OCI-LY1 (cell line): ENCODE measurements at regions not wholly inside any gene's neighbourhood (a gene's known extent, or its start where the extent isn't known, plus 50 kb on each side); places are given as distances from the start of the nearest gene placed in this dataset.

Experiments
- EZH2 ChIP-seq: fragments of 200-600 bp; sonication (generic), shearing (Covaris generic); IDR thresholded peaks from 2 replicates; pipeline ENCODE4 v1.8.0; 2017; ENCODE audit warnings: borderline replicate concordance, mixed run types, mild to moderate bottlenecking, antibody characterized with exemption, low read length, moderate library complexity, mixed read lengths
- TF ChIP-seq, protein P1 (sequence below): fragments of 200-600 bp; sonication (generic), shearing (Covaris generic); IDR thresholded peaks from 2 replicates; pipeline ENCODE4 v1.5.1; 2017; ENCODE audit warnings: mild to moderate bottlenecking, antibody characterized with exemption, low read length, moderate library complexity, mixed read lengths

DNA sequence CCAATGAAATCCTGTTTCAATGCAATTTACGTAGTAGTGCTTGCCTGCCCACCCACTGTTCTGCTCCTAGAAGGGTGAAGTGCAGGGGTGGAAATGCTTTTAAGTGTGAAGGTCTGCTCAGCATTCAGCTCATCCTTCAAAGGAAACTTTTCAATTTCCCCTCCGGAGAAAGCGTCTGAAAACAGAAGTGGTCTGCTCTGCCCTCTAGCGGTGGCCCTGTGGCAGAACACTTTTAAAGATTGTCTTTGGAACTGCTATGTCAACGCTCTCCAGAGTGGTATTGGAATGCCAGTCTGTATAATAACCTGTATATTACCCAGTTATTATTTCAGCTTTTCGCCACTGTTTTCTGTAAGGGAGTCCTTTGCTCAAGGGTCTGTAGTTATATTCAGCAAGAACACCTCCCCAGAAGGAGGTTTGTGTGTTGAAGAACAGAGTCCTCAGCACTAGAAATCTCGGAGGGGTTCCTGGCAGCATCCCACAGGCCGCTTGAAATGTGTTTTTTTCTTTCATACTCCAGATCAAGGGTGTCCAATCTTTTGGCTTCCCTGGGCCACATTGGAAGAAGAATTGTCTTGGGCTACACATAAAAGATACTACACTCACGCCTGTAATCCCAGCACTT lies 63.1 kb upstream of the KLHL31 start:
- no peak for TF ChIP-seq EZH2
- TF ChIP-seq, protein P1, sequence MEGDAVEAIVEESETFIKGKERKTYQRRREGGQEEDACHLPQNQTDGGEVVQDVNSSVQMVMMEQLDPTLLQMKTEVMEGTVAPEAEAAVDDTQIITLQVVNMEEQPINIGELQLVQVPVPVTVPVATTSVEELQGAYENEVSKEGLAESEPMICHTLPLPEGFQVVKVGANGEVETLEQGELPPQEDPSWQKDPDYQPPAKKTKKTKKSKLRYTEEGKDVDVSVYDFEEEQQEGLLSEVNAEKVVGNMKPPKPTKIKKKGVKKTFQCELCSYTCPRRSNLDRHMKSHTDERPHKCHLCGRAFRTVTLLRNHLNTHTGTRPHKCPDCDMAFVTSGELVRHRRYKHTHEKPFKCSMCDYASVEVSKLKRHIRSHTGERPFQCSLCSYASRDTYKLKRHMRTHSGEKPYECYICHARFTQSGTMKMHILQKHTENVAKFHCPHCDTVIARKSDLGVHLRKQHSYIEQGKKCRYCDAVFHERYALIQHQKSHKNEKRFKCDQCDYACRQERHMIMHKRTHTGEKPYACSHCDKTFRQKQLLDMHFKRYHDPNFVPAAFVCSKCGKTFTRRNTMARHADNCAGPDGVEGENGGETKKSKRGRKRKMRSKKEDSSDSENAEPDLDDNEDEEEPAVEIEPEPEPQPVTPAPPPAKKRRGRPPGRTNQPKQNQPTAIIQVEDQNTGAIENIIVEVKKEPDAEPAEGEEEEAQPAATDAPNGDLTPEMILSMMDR = peak; percentile 90
